Body of pancreas (tissue), 4 donors: ENCODE measurements at regions not wholly inside any gene's neighbourhood (a gene's known extent, or its start where the extent isn't known, plus 50 kb on each side); places are given as distances from the start of the nearest gene placed in this dataset.

ENCODE experiments used
- ATAC-seq: fragments of 150-250 bp; one replicate; pipeline ENCODE4 v1.9.1; 2016
- DNase-seq, 4 donors: peaks; one replicate each; pipeline ENCODE4 v3.0.0-alpha.2; 2019
- H3K27ac ChIP-seq, 4 donors: fragments of 200-600 bp; sonication (generic); 1 replicate in 3 of 4; 2 replicates in 1 of 4; pipeline versions ENCODE4 v1.5.1 to v1.6.1; 2016 to 2019; ENCODE audit warnings: mild to moderate bottlenecking in 1 of 4, mixed read lengths in 1 of 4, moderate library complexity in 1 of 4
- H3K27me3 ChIP-seq, 2 donors: fragments of 200-600 bp; sonication (generic); one replicate each; pipeline ENCODE4 v1.6.0; 2016; ENCODE audit warnings: mild to moderate bottlenecking in 1 of 2
- H3K36me3 ChIP-seq, 2 donors: fragments of 200-600 bp; sonication (generic); replicated peaks in 1 of 2; 2 replicates each; pipeline ENCODE4 v1.5.1; 2016; ENCODE audit warnings: low read depth in 2 of 2; ENCODE audit not compliant: insufficient read depth in 1 of 2
- H3K4me1 ChIP-seq: fragments of 200-600 bp; sonication (generic); one replicate; pipeline ENCODE4 v1.6.0; 2016
- H3K4me3 ChIP-seq, 2 donors: fragments of 200-600 bp; sonication (generic); 1 replicate in 1 of 2; 2 replicates in 1 of 2; pipeline ENCODE4 v1.5.1; 2016 to 2019
- H3K9me3 ChIP-seq, 3 donors: fragments of 200-600 bp; sonication (generic); 1 replicate in 2 of 3; 2 replicates in 1 of 3; pipeline ENCODE4 v1.5.1; 2016
- POLR2A ChIP-seq, 3 donors: fragments of 450-650 bp; IDR thresholded peaks; one replicate each; pipeline ENCODE4 v1.6.1; 2016; ENCODE audit warnings: antibody characterized with exemption in 3 of 3, mild to moderate bottlenecking in 2 of 3
- WGBS, 2 donors: methylation state at CpG; one replicate each; pipeline ENCODE4 v1.1.5; 2017; 5-methylcytosine and 5-hydroxymethylcytosine counted together
- intact Hi-C: fragments of 100-400 bp; cut with DNase I; formaldehyde crosslinking; loops from one replicate; pipeline ENCODE4 v1.15.1; 2023
- TF ChIP-seq, protein P1 (sequence below), 7 experiments: fragments of 450-650 bp in 4 of 7; fragments of 200-600 bp in 3 of 7; sonication (generic) in 3 of 7; IDR thresholded peaks; one replicate each; pipeline ENCODE4 v1.5.1; 2016 to 2019; ENCODE audit warnings: antibody characterized with exemption in 7 of 7

DNA sequence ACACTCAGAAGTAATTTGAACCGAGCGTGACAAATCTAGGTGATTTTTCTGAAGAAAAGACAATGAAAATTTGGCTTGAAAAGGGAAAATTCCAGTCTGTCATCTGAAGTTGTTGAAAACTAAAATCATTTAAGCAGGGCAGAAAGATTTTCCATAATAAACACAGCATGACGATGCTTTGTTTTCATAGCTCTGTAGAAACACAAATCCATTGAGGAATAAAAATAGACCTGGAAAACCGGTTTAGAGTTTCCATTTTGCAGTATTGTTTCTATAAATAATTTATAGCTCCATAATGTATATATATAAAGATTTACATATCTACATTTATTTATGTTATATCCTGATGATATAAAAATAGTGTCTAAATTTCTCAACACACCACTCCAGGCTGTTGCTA is 1918.5 kb upstream of the FLRT2 start:
- 60 to 61% methylated on average over 4 of the region's 4 CpGs for WGBS, 2 donors
- intact Hi-C loops: no loop called here
- no peak for TF ChIP-seq POLR2A (IDR thresholded peaks at IDR 0.05)
- TF ChIP-seq, protein P1, sequence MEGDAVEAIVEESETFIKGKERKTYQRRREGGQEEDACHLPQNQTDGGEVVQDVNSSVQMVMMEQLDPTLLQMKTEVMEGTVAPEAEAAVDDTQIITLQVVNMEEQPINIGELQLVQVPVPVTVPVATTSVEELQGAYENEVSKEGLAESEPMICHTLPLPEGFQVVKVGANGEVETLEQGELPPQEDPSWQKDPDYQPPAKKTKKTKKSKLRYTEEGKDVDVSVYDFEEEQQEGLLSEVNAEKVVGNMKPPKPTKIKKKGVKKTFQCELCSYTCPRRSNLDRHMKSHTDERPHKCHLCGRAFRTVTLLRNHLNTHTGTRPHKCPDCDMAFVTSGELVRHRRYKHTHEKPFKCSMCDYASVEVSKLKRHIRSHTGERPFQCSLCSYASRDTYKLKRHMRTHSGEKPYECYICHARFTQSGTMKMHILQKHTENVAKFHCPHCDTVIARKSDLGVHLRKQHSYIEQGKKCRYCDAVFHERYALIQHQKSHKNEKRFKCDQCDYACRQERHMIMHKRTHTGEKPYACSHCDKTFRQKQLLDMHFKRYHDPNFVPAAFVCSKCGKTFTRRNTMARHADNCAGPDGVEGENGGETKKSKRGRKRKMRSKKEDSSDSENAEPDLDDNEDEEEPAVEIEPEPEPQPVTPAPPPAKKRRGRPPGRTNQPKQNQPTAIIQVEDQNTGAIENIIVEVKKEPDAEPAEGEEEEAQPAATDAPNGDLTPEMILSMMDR (IDR thresholded peaks at IDR 0.05): no peak
- H3K27ac ChIP-seq: no peak overlapping the region
- no peaks in the 10 kb centered on the region for H3K4me1 ChIP-seq
- H3K27me3 ChIP-seq: no peaks in the 10 kb centered on the region
- no peaks in the 10 kb centered on the region for H3K36me3 ChIP-seq
- H3K9me3 ChIP-seq: no peaks in the 10 kb centered on the region
- H3K4me3 ChIP-seq: no peak overlapping the region
- ATAC-seq (no peak), DNase-seq (no peak)

DNA sequence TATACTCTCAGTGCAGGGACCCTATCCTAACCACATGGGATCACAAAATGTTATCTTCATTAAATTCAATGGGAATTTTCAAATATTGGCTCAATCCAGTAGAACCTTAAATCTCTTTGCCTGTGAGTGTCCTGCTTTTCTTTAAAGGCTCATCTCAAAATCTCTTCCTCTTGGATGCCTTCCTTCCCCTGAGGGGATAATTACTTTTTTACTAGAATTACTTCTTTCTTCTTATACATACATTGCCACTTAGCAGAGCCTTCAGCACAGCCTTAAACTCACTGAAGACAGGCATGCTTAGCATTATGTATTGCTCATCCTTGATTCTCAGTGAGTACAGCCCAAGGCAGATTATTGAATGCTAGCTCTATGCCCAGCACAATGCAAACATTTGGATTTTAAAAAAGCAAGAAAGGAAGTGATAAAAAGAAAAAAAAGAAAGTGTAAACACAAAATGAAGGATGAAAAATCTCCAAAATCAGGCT is 1918.0 kb upstream of the FLRT2 start:
- no peaks in the 10 kb centered on the region for H3K36me3 ChIP-seq
- H3K4me3 ChIP-seq: no peak overlapping the region
- ATAC-seq: no peak
- no peaks in the 10 kb centered on the region for H3K9me3 ChIP-seq
- H3K27me3 ChIP-seq: no peaks in the 10 kb centered on the region
- no peak overlapping the region for H3K27ac ChIP-seq
- H3K4me1 ChIP-seq: no peaks in the 10 kb centered on the region
- no peak for DNase-seq
- intact Hi-C loops: no loop called here
- no peak for TF ChIP-seq POLR2A (IDR thresholded peaks at IDR 0.05)
- TF ChIP-seq, protein P1 (IDR thresholded peaks at IDR 0.05): no peak

DNA sequence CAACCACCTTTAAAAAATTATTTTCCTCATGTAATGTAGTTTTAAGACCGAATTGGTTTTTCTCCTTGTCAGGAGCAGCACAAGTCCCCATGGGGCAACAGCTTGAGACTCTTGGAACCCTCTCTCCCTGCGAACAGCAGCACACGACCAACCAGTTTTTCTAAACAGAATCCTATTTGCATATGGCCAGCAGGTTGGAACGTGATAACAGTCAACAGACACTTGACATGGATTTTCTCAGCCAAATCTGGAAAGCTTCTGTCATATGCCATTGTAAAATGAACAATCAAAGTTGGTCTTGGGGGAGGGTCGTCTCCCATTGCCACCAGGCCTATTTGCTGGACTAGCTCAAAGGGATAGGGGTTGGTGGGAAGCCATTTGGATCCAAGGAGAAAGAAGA is 1915.0 kb upstream of the FLRT2 start:
- no peaks in the 10 kb centered on the region for H3K4me1 ChIP-seq
- no peak overlapping the region for H3K4me3 ChIP-seq
- no peaks in the 10 kb centered on the region for H3K27me3 ChIP-seq
- no peak for DNase-seq
- intact Hi-C loops: no loop called here
- H3K9me3 ChIP-seq: no peaks in the 10 kb centered on the region
- 46 to 56% methylated on average over 5 of the region's 5 CpGs for WGBS, 2 donors
- H3K27ac ChIP-seq: no peak overlapping the region
- TF ChIP-seq, protein P1 (IDR thresholded peaks at IDR 0.05): no peak
- no peak for TF ChIP-seq POLR2A (IDR thresholded peaks at IDR 0.05)
- ATAC-seq: no peak
- no peaks in the 10 kb centered on the region for H3K36me3 ChIP-seq

DNA sequence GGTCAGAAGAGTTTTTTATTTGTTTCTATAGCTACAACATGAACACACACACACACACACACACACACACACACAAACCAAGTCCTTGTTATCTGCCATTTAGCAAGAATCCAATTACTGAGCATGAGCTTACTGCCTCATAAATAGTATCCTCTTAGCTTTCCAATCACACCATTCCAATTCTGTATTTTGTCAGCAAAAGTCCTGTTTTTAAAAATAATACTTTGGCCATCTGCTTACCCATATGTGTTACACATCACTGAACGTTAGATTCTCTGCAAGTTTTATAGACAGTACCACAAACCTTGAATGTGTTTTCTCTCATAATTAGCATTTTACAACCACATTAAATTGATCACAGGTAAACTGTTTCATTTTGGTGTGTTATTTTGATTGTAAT is 1905.4 kb upstream of the FLRT2 start:
- H3K4me1 ChIP-seq: no peaks in the 10 kb centered on the region
- ATAC-seq (no peak), DNase-seq (no peak)
- intact Hi-C loops: no loop called here
- H3K36me3 ChIP-seq: no peaks in the 10 kb centered on the region
- 38 to 58% methylated on average over 1 of the region's 1 CpG for WGBS, 2 donors
- no peaks in the 10 kb centered on the region for H3K27me3 ChIP-seq
- TF ChIP-seq, protein P1 (IDR thresholded peaks at IDR 0.05): no peak
- TF ChIP-seq POLR2A (IDR thresholded peaks at IDR 0.05): no peak
- no peaks in the 10 kb centered on the region for H3K9me3 ChIP-seq
- H3K27ac ChIP-seq: no peak overlapping the region
- no peak overlapping the region for H3K4me3 ChIP-seq

DNA sequence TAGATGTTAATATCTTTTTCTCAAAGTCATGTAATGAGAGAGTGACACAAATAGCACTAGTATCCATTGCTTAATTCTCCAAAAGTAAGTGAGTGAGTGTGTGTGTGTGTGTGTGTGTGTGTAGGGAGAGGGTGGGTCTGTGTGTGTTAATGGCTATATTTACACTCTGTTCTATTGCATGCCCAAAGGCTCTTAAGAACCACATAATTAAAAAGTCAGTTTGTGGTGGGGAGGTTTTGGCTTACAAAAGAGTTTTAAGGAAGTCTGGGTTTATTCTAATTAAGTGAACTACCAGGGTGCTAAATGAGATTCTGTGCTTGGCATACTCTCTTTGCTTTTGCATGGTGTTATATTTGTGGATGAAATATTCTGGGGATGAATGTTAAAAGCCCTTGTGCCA is 1897.6 kb upstream of the FLRT2 start:
- no peak for DNase-seq
- H3K4me1 ChIP-seq: no peaks in the 10 kb centered on the region
- H3K9me3 ChIP-seq: no peaks in the 10 kb centered on the region
- H3K27ac ChIP-seq: no peak overlapping the region
- H3K27me3 ChIP-seq: no peaks in the 10 kb centered on the region
- no peak overlapping the region for H3K4me3 ChIP-seq
- intact Hi-C loops: no loop called here
- no peaks in the 10 kb centered on the region for H3K36me3 ChIP-seq
- no peak for TF ChIP-seq POLR2A (IDR thresholded peaks at IDR 0.05)
- TF ChIP-seq, protein P1 (IDR thresholded peaks at IDR 0.05): no peak
- no peak for ATAC-seq
